Breast epithelium (tissue), 4 donors: ENCODE measurements at regions not wholly inside any gene's neighbourhood (a gene's known extent, or its start where the extent isn't known, plus 50 kb on each side); places are given as distances from the start of the nearest gene placed in this dataset.
"Not testable (repeated sequence)": the region's sequence is repeated elsewhere in the genome, so short reads cannot be mapped to it uniquely, and the experiment has no call there.

Experiments
- DNase-seq, 2 donors: peaks; one replicate each; pipeline ENCODE4 v3.0.0-alpha.2; 2019; ENCODE audit warnings: low spot score in 2 of 2
- H3K27ac ChIP-seq, 2 donors: fragments of 200-600 bp; sonication (generic) in 1 of 2; one replicate each; pipeline ENCODE4 v1.5.1; 2016 to 2019; ENCODE audit warnings: mild to moderate bottlenecking in 1 of 2
- H3K27me3 ChIP-seq, 2 donors: fragments of 200-600 bp; sonication (generic) in 1 of 2; one replicate each; pipeline versions ENCODE4 v1.5.1 to v1.6.0; 2017 to 2019; ENCODE audit warnings: control low read depth in 1 of 2, mild to moderate bottlenecking in 1 of 2
- H3K36me3 ChIP-seq: fragments of 200-600 bp; one replicate; pipeline ENCODE4 v1.5.1; 2019
- H3K4me1 ChIP-seq, 2 donors: fragments of 200-600 bp; sonication (generic); one replicate each; pipeline ENCODE4 v1.5.1; 2016 to 2019; ENCODE audit warnings: control low read depth in 1 of 2
- H3K4me3 ChIP-seq, 3 donors: fragments of 200-600 bp; sonication (generic); 1 replicate in 2 of 3; 2 replicates in 1 of 3; pipeline ENCODE4 v1.5.1; 2016 to 2019; ENCODE audit warnings: mild to moderate bottlenecking in 3 of 3, moderate library complexity in 2 of 3
- H3K9me3 ChIP-seq, 2 donors: fragments of 200-600 bp; sonication (generic) in 1 of 2; one replicate each; pipeline ENCODE4 v1.5.1; 2016 to 2019; ENCODE audit warnings: control low read depth in 1 of 2
- POLR2A ChIP-seq: fragments of 450-650 bp; IDR thresholded peaks from one replicate; pipeline ENCODE4 v1.6.1; 2016; ENCODE audit warnings: antibody characterized with exemption, mild to moderate bottlenecking, moderate library complexity
- POLR2AphosphoS5 ChIP-seq, 3 donors: sonication (generic); formaldehyde crosslinking; IDR thresholded peaks; one replicate each; pipeline ENCODE4 v1.6.1; 2017; ENCODE audit warnings: antibody characterized with exemption in 3 of 3
- intact Hi-C: fragments of 100-400 bp; cut with DNase I; formaldehyde crosslinking; loops from one replicate; pipeline ENCODE4 v1.15.1; 2023; ENCODE audit warnings: low total_unique reads
- TF ChIP-seq, protein P1 (sequence below), 3 donors: fragments of 450-650 bp; IDR thresholded peaks; one replicate each; pipeline ENCODE4 v1.5.1; 2016 to 2017; ENCODE audit warnings: antibody characterized with exemption in 3 of 3, mild to moderate bottlenecking in 3 of 3, moderate library complexity in 3 of 3

DNA sequence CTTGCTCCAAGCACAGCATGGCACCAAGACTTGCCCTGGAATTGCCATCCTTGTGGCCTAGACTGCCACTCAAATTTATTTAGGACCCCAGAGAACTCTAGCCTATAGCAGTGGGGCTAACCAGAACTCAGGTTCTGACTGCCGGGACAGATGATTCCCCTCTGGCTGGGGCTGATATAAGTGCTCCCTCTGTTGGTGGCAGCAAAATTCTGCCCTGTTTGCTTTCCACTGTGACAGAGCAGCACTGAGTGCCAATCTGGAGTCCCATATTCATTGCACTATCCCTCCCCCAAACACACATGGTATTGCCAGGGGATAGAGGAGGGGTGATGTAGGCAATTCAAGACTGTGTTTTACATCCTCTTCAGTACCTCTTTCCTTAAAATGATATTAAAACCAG, 1081.9 kb downstream of the FAT4 start:
- H3K9me3 ChIP-seq = no peaks in the 10 kb centered on the region
- no peak for TF ChIP-seq POLR2AphosphoS5 (IDR thresholded peaks at IDR 0.05)
- TF ChIP-seq POLR2A = no peak
- TF ChIP-seq, protein P1, sequence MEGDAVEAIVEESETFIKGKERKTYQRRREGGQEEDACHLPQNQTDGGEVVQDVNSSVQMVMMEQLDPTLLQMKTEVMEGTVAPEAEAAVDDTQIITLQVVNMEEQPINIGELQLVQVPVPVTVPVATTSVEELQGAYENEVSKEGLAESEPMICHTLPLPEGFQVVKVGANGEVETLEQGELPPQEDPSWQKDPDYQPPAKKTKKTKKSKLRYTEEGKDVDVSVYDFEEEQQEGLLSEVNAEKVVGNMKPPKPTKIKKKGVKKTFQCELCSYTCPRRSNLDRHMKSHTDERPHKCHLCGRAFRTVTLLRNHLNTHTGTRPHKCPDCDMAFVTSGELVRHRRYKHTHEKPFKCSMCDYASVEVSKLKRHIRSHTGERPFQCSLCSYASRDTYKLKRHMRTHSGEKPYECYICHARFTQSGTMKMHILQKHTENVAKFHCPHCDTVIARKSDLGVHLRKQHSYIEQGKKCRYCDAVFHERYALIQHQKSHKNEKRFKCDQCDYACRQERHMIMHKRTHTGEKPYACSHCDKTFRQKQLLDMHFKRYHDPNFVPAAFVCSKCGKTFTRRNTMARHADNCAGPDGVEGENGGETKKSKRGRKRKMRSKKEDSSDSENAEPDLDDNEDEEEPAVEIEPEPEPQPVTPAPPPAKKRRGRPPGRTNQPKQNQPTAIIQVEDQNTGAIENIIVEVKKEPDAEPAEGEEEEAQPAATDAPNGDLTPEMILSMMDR (IDR thresholded peaks at IDR 0.05) = no peak

DNA sequence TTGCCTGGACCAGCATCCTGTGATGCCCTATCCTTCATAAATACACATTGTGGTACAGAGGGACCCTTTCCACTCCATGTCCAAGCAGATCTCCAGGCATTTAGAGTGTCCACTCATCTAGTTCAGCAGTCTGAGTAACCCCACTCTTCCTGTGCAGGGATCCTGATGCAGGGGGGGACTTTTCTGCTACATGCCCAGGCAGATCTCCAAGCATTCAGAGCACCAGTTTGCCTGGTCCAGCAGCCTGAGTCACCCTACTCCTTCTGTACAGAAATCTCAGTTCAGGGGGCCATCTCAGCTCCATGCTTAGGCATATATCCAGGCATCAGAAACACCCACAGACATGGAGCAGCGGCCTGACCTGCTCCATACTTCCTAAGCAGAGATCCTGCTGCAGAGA, 1089.8 kb downstream of the FAT4 start:
- DNase-seq = no peak
- Histone ChIP-seq H3K36me3 (no peaks in the 10 kb centered on the region), H3K9me3 (no peaks in the 10 kb centered on the region), H3K27me3 (no peaks in the 10 kb centered on the region), H3K27ac (no peak overlapping the region), H3K4me3 (no peak overlapping the region), H3K4me1 (no peaks in the 10 kb centered on the region)
- intact Hi-C loops = no loop called here
- TF ChIP-seq POLR2AphosphoS5 (IDR thresholded peaks at IDR 0.05) (no peak), POLR2A (no peak)
- TF ChIP-seq, protein P1 (IDR thresholded peaks at IDR 0.05) = no peak

More for the DNA sequence above, 1081.9 kb downstream of the FAT4 start:
- H3K27ac ChIP-seq = no peak overlapping the region
- no peaks in the 10 kb centered on the region for H3K4me1 ChIP-seq
- intact Hi-C loops = no loop called here
- DNase-seq = no peak
- no peaks in the 10 kb centered on the region for H3K27me3 ChIP-seq
- H3K36me3 ChIP-seq = no peaks in the 10 kb centered on the region
- no peak overlapping the region for H3K4me3 ChIP-seq

DNA sequence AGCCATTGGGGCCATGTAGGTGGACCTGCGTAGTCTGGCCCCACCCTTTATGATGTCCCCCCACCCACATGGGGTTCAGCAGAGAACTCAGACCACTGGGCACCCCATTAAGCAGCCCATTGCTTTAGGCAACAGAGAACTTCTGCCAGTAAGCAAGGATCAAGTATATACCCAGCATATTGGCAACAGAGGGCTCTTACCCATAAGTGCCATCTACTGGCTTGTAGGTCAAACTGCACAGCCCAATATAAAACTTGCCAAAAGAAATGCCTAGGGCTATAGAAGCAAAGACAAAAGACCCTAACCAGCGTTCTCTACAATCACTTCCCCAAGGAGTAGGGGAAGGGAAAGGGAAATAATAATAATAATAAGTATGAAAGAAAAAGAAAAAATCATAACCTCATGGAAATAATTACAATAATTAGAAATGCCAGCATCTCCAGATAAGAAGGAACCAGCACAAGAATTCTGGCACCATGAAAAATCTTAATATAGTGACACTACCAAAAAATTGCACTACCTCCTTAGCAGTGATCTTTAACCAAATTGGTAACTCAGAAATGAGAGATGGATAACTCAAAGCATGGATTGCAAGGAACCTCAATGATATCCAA, 1090.7 kb downstream of the FAT4 start:
- intact Hi-C loops = no loop called here
- Histone ChIP-seq H3K9me3 (no peaks in the 10 kb centered on the region), H3K36me3 (no peaks in the 10 kb centered on the region), H3K4me3 (no peak overlapping the region), H3K27ac (no peak overlapping the region), H3K4me1 (no peaks in the 10 kb centered on the region), H3K27me3 (no peaks in the 10 kb centered on the region)
- no peak for TF ChIP-seq POLR2A
- TF ChIP-seq, protein P1 (IDR thresholded peaks at IDR 0.05) = no peak
- TF ChIP-seq POLR2AphosphoS5 (IDR thresholded peaks at IDR 0.05) = no peak
- no peak for DNase-seq

DNA sequence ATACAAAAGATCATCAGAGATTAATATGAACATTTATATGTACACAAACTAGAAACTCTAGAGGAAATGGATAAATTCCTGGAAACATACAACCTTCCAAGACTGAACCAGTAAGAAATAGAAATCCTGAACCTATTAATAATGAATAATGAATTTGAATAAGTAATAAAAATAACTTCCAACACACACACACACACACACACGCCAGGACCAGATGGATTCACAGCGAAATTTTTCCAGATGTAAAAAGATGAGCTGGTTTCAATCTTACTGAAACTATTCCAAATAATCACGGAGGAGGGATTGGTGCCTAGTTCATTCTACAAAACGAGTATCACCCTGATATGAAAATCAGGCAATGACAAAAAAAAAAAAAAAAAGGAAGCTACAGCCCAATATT, 1095.0 kb downstream of the FAT4 start:
- H3K27me3 ChIP-seq = no peaks in the 10 kb centered on the region
- H3K36me3 ChIP-seq = no peaks in the 10 kb centered on the region
- no peak overlapping the region for H3K4me3 ChIP-seq
- H3K4me1 ChIP-seq = no peaks in the 10 kb centered on the region
- intact Hi-C loops = no loop called here
- H3K9me3 ChIP-seq = no peaks in the 10 kb centered on the region
- no peak overlapping the region for H3K27ac ChIP-seq
- TF ChIP-seq POLR2AphosphoS5 (IDR thresholded peaks at IDR 0.05) (no peak), POLR2A (no peak)
- TF ChIP-seq, protein P1 (IDR thresholded peaks at IDR 0.05) = no peak
- no peak for DNase-seq

DNA sequence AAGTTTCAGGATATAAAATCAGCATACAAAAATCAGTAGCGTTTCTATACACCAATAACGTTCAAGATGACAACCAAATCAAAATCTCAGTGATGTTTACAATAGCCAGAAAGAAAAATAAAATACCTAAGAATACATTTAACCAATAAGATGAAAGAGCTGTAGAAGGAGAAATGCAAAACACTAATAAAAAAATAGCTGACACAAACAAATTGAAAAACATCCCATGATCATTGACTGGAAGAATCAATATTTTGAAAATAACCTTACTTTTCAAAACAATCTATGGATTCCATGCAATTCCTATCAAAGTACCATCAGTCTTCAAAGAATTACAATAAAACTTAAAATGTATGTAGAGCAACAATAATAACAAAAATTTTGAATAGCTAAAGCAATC, 1096.3 kb downstream of the FAT4 start:
- Histone ChIP-seq H3K27me3 (no peaks in the 10 kb centered on the region), H3K9me3 (no peaks in the 10 kb centered on the region), H3K36me3 (no peaks in the 10 kb centered on the region), H3K27ac (no peak overlapping the region), H3K4me3 (no peak overlapping the region), H3K4me1 (no peaks in the 10 kb centered on the region)
- intact Hi-C loops = no loop called here
- TF ChIP-seq POLR2AphosphoS5 (IDR thresholded peaks at IDR 0.05) (no peak), POLR2A (no peak)
- TF ChIP-seq, protein P1 (IDR thresholded peaks at IDR 0.05) = no peak
- no peak for DNase-seq

DNA sequence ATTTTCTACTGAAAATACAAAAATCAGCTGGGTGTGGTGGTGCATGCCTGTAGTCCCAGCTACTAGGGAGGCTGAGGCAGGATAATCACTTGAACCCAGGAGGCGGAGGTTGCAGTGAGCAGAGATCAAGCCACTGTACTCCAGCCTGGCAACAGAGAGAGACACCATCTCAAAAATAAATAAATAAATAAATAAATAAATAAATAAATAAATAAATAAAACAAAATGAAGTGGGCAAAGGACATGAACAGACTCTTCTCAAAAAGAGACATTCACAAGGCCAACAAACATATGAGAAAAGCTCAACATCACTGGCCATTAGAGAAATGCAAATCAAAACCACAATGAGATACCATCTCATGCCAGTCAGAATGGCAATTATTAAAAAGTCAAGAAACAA, 1097.6 kb downstream of the FAT4 start:
- H3K27ac ChIP-seq, H3K9me3 ChIP-seq, H3K4me3 ChIP-seq, H3K27me3 ChIP-seq, H3K36me3 ChIP-seq, H3K4me1 ChIP-seq, DNase-seq, intact Hi-C loops: not testable (repeated sequence)
